Islet precursor cell (in vitro differentiated cells): ENCODE measurements at regions not wholly inside any gene's neighbourhood (a gene's known extent, or its start where the extent isn't known, plus 50 kb on each side); places are given as distances from the start of the nearest gene placed in this dataset.

Source experiments
- DNase-seq: peaks from one replicate; pipeline ENCODE4 v3.0.0-alpha.2; 2018

DNA sequence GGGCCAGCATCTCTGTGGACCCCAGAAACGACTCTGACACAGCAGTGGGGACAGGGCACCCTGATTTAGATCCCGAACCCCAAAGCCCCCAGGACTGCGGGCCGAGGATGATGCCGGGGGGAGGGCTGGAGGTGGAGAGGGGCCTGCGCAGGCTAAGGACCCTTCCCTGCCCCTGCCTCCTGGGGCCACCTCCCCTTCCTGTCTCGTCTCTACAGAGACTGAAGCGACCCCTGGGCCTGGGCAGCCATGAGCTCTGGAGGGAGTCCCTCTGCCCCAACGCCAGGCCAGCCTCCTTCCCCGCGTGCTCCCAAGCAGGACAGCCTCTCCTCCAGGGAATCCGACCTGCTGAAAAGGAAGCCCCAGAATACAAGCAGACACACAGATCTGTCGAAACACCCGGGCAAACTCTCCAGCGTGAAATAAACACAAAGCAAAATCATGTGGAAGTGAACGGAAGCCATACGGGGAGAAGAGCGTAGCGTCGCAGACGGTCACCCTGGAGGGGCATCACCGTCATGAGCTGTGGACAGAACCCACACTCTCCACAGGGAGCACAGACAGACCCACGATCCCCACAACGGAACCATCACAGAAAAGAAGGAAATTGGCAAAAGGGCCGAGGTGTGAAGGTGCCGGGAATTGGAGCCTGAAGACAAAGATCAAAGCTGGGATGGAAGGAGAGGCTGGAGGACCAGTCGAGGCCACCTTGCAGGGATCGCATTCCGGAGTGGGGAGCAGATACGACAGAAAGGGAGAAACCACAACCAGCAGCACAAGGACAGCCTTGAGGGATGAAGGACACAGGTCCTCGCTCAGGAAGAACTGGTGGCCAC, 51.0 kb upstream of the CTDP1 start:
- peak; percentile 43 for DNase-seq

- DNase-seq, result peak; percentile 31
These were observed 50.4 kb upstream of the CTDP1 start for GRCh38 chr18:79629249-79629558.

DNA sequence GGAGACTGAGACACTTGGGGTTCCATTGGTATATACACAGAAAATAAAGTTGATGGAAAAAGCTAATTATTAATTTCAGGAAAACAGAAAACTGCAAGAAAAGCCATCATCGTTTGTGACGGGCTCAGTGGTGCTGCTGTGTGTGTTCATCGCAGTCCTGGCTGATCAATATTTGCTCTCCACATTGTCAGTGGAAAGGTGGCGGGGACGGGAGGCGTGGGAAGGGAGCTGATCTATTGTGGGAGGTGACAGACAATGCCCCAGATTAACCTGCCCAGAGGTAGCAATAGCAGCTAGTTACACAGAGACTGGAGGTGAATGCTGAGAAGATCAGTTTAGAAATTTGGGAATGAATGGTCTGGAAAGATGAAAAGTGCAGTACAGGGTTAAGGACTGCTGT, 50.0 kb upstream of the CTDP1 start:
- peak; percentile 11 for DNase-seq
